ENCODE measurements at regions not wholly inside any gene's neighbourhood (a gene's known extent, or its start where the extent isn't known, plus 50 kb on each side); places are given as distances from the start of the nearest gene placed in this dataset.
"Not testable (repeated sequence)": the region's sequence is repeated elsewhere in the genome, so short reads cannot be mapped to it uniquely, and the experiment has no call there.

DNA sequence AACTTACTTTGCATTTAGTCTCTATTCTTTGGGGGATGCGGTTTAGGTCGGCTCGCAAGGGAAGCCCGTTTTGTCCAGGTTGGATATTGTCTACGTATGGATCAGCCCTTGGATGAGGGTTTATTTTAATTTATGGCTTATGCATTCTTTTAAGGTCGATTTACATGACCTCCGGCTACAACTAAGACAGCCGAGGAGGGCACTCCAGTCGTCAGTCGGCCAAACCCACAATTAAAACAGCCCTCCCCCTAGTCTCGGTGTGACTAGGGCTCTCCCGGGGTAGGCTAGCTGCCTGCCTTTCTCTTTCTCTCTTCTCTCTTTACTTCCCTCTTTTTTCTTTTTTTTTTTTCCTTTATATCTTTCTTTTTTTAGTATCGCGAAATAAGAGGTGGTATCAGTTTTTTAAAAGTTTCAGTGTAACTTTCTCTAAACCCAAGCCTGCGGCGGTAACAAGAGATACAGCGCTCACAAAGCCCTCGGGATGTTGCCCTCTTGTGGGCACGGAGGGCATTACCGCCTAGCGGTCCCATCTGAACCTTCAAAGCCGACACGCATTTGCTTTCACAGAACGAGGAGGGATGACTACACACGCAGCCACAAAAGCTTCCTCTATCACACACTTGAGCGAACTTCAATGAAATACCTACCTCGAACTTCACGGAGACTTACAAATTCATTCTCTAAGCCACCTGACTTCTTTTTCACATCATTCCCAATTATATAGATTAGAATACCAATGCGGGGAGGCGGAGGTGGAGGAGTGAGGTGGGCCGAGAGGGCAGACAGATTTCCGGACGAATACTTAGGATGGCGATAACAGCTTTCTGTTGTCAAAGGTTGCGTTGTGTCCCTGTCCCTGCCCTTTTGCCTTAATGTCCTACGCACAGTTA, 132.3 kb upstream of the C11orf58 start:
- peak; percentile 83 to 86 for DNase-seq

DNA sequence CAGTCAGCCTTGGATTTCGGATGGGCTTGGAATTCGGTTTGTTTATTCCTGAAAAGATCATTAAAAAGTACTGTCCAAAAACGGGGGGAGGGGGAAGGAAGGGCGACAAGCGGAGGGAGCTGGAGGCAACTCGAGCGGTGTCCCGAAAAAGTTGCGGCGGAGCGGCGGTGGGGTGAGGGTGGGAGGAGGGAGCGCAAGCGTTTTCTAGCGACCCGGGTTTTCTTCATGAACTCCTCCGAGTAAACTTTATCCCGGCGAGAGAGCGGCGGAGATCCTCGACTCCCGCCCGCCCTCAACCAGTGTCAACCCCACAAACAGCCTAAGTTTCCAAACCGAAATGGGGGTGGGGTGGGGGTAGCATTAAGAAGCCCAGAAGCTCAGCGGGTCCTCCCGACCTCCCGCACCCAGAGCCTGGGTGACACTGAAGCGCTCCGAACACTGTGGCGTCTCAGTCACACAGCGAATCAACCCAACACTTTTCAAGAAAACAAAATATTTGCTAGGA, 133.0 kb upstream of the C11orf58 start:
- DNase-seq, result no peak

DNA sequence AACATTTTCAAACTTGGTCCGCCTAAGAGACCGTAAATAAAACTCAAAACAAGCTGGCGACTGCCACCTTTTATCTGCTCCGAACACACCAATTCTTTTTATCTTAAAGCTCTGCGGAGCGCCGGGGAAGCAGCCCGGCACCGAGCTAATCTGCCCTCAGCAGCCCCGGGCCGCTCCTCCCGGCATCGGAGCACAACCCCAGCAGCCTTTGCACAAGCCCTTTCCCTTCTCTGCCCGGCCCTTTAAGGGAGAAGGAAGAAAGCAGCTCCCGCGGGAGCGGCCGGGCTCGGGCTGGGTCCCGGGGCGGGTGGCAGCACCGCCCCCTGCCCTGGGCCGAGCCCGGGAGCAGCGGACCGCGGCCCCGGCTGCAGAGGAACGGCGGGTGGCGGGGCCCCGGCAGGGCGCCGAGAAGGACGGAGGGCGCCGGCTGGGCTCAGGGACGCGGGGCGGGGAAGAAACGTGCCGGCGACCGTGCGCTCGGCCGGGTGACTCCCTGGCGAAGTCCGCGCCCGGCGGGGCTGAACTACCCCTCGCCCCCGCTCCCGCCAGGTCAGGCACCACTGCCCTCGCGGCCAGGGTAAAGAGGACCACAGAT, 133.6 kb upstream of the C11orf58 start:
- no peak for DNase-seq

DNA sequence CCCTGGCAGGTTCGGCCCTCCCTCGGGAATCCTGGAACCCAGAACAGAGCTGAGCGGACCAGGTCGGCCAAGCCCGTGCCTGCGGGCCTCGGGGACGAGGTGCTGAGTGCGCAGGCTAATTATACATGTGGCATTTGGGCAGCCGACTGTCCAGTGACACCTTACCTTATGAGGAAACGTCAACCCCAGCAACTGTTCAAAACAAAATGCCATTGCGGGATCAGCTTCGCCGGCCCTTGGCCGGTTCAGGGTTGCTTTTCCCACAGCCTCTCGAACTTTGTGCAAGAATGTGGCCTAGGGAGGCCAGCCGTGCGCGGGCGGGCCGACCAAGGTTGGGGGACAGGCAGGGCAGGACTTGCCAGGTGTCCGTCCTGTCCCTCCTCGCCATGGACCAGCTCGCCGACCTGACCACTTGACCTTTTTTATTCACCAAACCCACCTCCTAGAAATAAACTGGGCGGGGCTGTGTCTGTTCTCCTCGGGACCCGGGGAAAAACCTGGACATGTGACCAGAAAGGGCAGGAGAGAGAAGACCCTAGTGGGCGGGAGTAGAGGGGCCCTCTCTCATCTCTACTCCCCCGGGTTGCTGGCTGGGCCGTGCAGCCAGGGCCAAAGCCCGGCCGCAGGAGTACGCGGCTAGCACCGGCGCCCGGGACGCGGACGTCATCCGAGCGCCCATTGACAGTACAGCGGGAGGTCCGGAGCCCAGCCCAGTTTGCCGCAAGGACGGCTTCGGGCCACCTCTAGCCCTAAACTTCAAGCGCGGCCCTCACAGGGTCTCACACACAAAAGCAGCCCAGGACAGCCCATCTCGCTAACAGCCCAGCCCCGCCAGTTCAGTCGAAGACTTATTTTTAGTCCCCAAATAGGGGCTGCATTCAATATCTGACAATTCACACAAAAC, 134.3 kb upstream of the C11orf58 start:
- DNase-seq, result no peak

DNA sequence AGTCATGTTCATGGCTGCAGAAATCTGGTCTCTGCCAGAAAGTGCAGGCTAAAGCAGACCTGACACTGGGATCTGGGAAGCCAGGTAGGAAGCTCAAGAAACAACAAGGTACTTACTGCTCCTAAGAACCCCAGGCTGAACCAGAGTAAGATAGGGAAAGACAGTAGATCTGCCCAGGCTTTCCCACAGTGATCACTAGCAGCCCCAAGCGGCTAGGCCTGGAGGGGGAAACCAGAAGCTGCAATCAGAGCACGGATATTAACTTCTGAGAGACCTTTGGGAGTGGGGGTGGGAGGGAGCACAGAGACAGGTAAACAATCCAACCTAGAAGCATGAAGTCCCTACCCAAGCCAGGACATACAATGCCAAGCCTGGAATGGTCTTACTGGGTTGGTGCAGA, 135.2 kb upstream of the C11orf58 start:
- DNase-seq, result no peak

DNA sequence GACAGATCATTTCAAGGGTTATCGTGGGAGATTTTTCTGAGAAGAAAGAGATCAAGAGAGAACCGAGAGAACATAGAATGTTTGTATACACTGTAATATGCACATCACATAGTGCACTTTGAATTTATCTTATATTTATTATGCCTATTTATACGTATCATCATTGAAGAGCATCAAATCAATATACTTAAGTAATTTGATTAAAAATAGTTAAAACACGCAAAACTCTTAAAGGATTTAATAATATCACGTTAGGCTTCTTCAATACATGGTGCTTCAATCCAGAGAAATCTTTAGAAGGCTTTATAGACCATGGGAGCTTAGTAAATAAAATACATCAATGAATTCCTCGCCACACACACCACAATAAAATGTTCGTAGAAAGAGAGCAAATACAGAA, 139.5 kb upstream of the C11orf58 start:
- no peak for DNase-seq

GRCh38 chr11:16598032-16598431, 140.4 kb upstream of the C11orf58 start:
- no peak for DNase-seq

GRCh38 chr11:16596231-16596630, 142.2 kb upstream of the C11orf58 start:
- no peak for DNase-seq

DNA sequence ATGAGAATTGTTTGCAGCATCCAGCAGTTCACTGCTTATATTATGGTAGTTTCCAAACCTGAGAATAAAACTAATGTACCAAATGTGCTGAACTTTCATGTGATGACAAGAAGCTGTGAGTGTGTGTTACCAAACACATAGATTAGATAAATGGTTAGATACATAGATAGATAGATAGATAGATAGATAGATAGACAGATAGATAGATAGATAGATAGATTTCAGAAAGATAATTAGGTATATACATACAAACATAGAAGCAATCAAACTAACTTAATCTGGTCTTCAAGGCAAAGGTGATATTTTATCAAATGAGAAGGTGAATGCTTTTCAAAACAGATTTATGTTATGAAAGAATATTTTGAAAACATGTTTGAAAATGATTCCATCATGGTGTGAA, 147.3 kb upstream of the C11orf58 start:
- no peak for DNase-seq

- no peak for DNase-seq
These were observed 150.8 kb upstream of the C11orf58 start for GRCh38 chr11:16587670-16588069.

DNA sequence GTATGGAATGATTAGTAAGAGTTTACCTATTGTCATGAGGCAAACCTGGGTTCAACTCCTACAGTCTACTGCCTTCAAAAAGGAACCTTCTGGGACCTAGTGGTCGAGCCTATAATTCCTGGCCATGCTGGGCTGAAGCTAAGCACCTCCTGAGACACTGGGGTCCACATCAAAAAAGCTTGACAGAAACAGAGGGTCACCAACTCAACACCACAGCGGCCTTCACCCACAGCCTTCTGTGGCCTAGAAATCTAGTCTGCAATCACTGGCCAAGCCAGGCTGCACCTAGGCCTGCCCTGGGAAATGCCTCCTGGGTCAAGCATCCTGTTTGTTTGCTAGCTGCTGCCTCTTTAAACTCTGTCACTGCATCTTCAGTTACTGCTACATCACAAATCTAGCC, 153.9 kb upstream of the C11orf58 start:
- DNase-seq, result no peak

- not testable (repeated sequence) for DNase-seq
These were observed 157.4 kb upstream of the C11orf58 start for GRCh38 chr11:16581078-16581477.

DNA sequence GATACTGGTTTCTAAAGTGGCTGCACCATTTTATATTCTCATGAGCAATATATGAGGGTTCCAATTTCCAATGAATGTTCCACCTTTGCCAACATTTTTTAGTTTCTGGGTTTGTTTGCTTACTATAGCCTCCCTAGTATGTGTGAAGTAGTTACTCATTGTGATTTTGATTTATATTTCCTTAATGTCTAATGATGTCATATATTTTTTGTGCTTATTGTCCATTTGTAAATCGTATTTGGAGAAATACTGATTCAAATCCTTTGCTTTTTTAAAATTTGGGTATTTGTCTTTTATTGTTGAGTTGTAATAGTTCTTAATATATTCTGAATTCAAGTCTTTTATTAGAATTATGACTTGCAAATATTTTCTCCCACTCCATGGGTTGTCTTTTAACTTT, 161.0 kb upstream of the C11orf58 start:
- DNase-seq, result no peak

GRCh38 chr11:16574889-16575288, 163.6 kb upstream of the C11orf58 start:
- DNase-seq, result not testable (repeated sequence)

GRCh38 chr11:16572945-16573344, 165.5 kb upstream of the C11orf58 start:
- no peak for DNase-seq

- DNase-seq, result no peak
These were observed 177.3 kb upstream of the C11orf58 start for GRCh38 chr11:16561150-16561549.

DNA sequence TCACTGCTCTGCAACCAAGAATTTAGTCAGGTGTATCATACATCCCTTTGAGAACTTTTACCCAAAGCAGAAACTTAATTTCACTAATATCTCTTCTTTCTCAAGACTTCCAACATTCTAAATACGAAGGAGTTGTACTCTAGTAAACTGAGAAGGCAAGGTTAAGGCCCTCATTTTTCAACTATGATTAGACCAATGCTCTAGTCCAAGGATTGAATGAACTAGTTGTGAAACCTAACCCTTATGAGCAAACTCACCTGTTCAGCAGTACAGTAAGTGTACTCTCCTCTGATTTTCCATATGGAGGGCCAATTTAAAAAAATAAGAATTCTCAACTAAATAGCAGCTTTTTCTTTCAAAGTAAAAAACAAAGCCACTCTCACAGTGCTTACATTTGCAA, 180.0 kb upstream of the C11orf58 start:
- no peak for DNase-seq

DNA sequence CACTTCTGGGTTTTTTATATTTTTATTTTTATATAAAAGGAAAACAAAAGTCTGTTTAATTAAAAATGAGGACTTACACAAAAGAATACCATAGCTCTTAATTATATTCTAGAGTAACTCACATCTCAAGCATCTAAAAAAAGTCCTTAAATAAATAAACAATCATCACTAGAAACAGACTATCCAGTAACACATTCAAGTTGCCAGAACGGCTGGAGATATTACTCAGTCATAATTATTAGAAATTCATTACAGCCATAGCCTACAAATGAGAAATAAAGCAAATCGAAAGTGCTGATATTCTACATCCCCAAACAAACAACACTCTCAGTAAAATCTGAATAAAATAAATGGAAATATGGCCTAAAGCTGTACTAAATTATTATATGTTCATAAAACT, 182.5 kb upstream of the C11orf58 start:
- DNase-seq, result no peak

DNA sequence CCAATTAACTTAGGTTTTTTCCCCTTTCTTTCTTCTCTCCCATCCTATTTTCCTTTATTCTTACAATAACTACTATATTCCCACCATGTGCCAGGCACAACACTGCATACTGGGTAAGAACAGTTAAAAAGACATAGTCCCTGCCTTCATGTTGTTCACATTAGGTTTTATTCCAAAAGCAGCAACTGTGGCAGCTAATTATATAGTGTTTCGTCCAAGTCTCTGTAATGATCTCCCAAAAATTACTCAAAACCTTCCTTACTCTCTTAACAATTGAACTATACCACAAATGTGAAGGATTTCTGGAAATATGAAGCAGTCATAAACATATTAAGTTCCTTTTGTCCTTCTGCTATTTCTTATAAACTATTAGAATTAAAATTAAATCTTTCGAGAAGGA, 184.1 kb upstream of the C11orf58 start:
- DNase-seq, result no peak

GRCh38 chr11:16547879-16548278, 190.6 kb upstream of the C11orf58 start:
- DNase-seq, result no peak

GRCh38 chr11:16543642-16544041, 187.3 kb upstream of the SOX6 start:
- no peak for DNase-seq

GRCh38 chr11:16542353-16542752, 186.0 kb upstream of the SOX6 start:
- no peak for DNase-seq

GRCh38 chr11:16536513-16536912, 180.2 kb upstream of the SOX6 start:
- no peak for DNase-seq

Measured in inflammatory macrophage (primary cell).